ENCODE measurements at regions not wholly inside any gene's neighbourhood (a gene's known extent, or its start where the extent isn't known, plus 50 kb on each side); places are given as distances from the start of the nearest gene placed in this dataset.

- TF ChIP-seq, protein P1, sequence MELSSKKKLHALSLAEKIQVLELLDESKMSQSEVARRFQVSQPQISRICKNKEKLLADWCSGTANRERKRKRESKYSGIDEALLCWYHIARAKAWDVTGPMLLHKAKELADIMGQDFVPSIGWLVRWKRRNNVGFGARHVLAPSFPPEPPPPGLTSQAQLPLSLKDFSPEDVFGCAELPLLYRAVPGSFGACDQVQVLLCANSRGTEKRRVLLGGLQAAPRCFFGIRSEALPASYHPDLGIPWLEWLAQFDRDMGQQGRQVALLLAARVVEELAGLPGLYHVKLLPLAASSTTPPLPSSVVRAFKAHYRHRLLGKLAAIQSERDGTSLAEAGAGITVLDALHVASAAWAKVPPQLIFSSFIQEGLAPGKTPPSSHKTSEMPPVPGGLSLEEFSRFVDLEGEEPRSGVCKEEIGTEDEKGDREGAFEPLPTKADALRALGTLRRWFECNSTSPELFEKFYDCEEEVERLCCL (CRISPR knock-in tag; IDR thresholded peaks at IDR 0.05; ENCODE audit: borderline replicate concordance): no peak
- TF ChIP-seq YY1 (IDR thresholded peaks at IDR 0.05; ENCODE audit: insufficient read depth, insufficient replicate concordance, low read depth, low read length) (peak; percentile 86), CREB1 (IDR thresholded peaks at IDR 0.05) (no peak), CREB1 (CRISPR knock-in tag; IDR thresholded peaks at IDR 0.05) (no peak), ATF4 (CRISPR knock-in tag; IDR thresholded peaks at IDR 0.05) (no peak), BCL6 (CRISPR knock-in tag; IDR thresholded peaks at IDR 0.05) (peak; percentile 35; the same call in 1 of the 2 replicates), TFDP2 (CRISPR knock-in tag; IDR thresholded peaks at IDR 0.05) (no peak), SP140L (CRISPR knock-in tag; IDR thresholded peaks at IDR 0.05; ENCODE audit: borderline replicate concordance) (no peak), ZKSCAN8 (CRISPR knock-in tag; IDR thresholded peaks at IDR 0.05; ENCODE audit: borderline replicate concordance) (no peak), ZNF230 (CRISPR knock-in tag; IDR thresholded peaks at IDR 0.05) (no peak), BRCA1 (CRISPR knock-in tag; IDR thresholded peaks at IDR 0.05) (no peak), FOXA3 (CRISPR knock-in tag; IDR thresholded peaks at IDR 0.05) (peak; percentile 48), ATM (IDR thresholded peaks at IDR 0.05; ENCODE audit: borderline replicate concordance) (no peak), ZNF12 (CRISPR knock-in tag; IDR thresholded peaks at IDR 0.05) (no peak), HNRNPLL (IDR thresholded peaks at IDR 0.05; ENCODE audit: low read depth, low read length, poor library complexity, severe bottlenecking) (no peak), ZNF446 (CRISPR knock-in tag; IDR thresholded peaks at IDR 0.05) (no peak)
- TF ChIP-seq, protein P2, sequence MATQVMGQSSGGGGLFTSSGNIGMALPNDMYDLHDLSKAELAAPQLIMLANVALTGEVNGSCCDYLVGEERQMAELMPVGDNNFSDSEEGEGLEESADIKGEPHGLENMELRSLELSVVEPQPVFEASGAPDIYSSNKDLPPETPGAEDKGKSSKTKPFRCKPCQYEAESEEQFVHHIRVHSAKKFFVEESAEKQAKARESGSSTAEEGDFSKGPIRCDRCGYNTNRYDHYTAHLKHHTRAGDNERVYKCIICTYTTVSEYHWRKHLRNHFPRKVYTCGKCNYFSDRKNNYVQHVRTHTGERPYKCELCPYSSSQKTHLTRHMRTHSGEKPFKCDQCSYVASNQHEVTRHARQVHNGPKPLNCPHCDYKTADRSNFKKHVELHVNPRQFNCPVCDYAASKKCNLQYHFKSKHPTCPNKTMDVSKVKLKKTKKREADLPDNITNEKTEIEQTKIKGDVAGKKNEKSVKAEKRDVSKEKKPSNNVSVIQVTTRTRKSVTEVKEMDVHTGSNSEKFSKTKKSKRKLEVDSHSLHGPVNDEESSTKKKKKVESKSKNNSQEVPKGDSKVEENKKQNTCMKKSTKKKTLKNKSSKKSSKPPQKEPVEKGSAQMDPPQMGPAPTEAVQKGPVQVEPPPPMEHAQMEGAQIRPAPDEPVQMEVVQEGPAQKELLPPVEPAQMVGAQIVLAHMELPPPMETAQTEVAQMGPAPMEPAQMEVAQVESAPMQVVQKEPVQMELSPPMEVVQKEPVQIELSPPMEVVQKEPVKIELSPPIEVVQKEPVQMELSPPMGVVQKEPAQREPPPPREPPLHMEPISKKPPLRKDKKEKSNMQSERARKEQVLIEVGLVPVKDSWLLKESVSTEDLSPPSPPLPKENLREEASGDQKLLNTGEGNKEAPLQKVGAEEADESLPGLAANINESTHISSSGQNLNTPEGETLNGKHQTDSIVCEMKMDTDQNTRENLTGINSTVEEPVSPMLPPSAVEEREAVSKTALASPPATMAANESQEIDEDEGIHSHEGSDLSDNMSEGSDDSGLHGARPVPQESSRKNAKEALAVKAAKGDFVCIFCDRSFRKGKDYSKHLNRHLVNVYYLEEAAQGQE (IDR thresholded peaks at IDR 0.05; ENCODE audit: borderline replicate concordance in 1 of 2, low read depth in 1 of 2, low read length in 2 of 2): no peak
- TF ChIP-seq, protein P3, sequence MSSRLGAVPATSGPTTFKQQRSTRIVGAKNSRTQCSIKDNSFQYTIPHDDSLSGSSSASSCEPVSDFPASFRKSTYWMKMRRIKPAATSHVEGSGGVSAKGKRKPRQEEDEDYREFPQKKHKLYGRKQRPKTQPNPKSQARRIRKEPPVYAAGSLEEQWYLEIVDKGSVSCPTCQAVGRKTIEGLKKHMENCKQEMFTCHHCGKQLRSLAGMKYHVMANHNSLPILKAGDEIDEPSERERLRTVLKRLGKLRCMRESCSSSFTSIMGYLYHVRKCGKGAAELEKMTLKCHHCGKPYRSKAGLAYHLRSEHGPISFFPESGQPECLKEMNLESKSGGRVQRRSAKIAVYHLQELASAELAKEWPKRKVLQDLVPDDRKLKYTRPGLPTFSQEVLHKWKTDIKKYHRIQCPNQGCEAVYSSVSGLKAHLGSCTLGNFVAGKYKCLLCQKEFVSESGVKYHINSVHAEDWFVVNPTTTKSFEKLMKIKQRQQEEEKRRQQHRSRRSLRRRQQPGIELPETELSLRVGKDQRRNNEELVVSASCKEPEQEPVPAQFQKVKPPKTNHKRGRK (CRISPR knock-in tag; IDR thresholded peaks at IDR 0.05): no peak
Measured at GRCh38 chrX:115892787-115893671, 277.5 kb upstream of the AGTR2 start (continued).
